Tibial nerve (tissue), 4 donors: ENCODE measurements at regions not wholly inside any gene's neighbourhood (a gene's known extent, or its start where the extent isn't known, plus 50 kb on each side); places are given as distances from the start of the nearest gene placed in this dataset.

Source experiments
- DNase-seq, 2 donors: peaks; one replicate each; pipeline ENCODE4 v3.0.0-alpha.2; 2019; ENCODE audit warnings: low spot score in 2 of 2
- H3K27ac ChIP-seq, 4 donors: fragments of 200-600 bp; sonication (generic) in 3 of 4; one replicate each; pipeline ENCODE4 v1.5.1; 2017 to 2019; ENCODE audit warnings: mild to moderate bottlenecking in 1 of 4
- H3K27me3 ChIP-seq, 2 donors: fragments of 200-600 bp; sonication (generic) in 1 of 2; one replicate each; pipeline versions ENCODE4 v1.5.1 to v1.6.0; 2017 to 2019
- H3K36me3 ChIP-seq, 3 donors: fragments of 200-600 bp; sonication (generic); one replicate each; pipeline ENCODE4 v1.5.1; 2018 to 2019
- H3K4me1 ChIP-seq, 4 donors: fragments of 200-600 bp; sonication (generic) in 3 of 4; one replicate each; pipeline ENCODE4 v1.5.1; 2017 to 2019
- H3K4me3 ChIP-seq, 4 donors: fragments of 200-600 bp; sonication (generic) in 3 of 4; one replicate each; pipeline ENCODE4 v1.5.1; 2017 to 2019; ENCODE audit warnings: mild to moderate bottlenecking in 1 of 4, moderate library complexity in 1 of 4
- H3K9me3 ChIP-seq, 4 donors: fragments of 200-600 bp; sonication (generic) in 3 of 4; one replicate each; pipeline ENCODE4 v1.5.1; 2017 to 2019
- EP300 ChIP-seq, 2 donors: sonication (generic); formaldehyde crosslinking; IDR thresholded peaks; one replicate each; pipeline ENCODE4 v1.6.1; 2017; ENCODE audit warnings: antibody characterized with exemption in 2 of 2, mild to moderate bottlenecking in 1 of 2
- POLR2A ChIP-seq, 2 donors: fragments of 450-650 bp; IDR thresholded peaks; one replicate each; pipeline ENCODE4 v1.6.1; 2017; ENCODE audit warnings: antibody characterized with exemption in 2 of 2, mild to moderate bottlenecking in 2 of 2, moderate library complexity in 2 of 2
- WGBS, 2 donors: methylation state at CpG; one replicate each; pipeline ENCODE4 v1.1.5; 2018; 5-methylcytosine and 5-hydroxymethylcytosine counted together
- TF ChIP-seq, protein P1 (sequence below), 5 experiments: fragments of 200-600 bp in 3 of 5; fragments of 450-650 bp in 2 of 5; sonication (generic) in 3 of 5; IDR thresholded peaks; one replicate each; pipeline ENCODE4 v1.5.1; 2016 to 2019; ENCODE audit warnings: antibody characterized with exemption in 5 of 5, mild to moderate bottlenecking in 3 of 5, moderate library complexity in 2 of 5

DNA sequence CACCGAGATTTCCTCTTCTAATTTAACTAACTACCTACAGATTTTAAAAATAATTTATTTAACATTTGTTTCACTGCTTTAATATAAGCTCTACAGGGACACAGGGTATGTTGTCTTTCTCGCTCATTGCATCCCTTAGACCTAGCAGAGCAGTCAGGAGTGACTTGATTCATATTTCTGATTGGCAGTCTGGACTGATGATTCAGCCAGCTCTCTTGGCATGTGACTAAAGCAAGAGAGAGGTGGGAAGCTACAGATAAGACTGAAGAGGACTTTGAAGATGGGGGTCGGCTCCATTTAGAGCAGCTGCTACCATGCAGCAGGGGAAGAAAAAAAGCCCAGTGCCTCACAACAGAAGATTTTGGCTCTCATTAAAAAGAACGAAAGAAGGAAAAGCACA, 173.4 kb upstream of the STK32A start:
- 65 to 66% methylated on average over 4 of the region's 4 CpGs for WGBS, 2 donors
- no peaks in the 10 kb centered on the region for H3K27me3 ChIP-seq
- peaks cover 0 to 32% (median 3%) of the 10 kb centered on the region in 4 donors for H3K4me1 ChIP-seq
- no peak overlapping the region for H3K4me3 ChIP-seq
- TF ChIP-seq POLR2A (IDR thresholded peaks at IDR 0.05) (no peak), EP300 (IDR thresholded peaks at IDR 0.05) (no peak)
- TF ChIP-seq, protein P1, sequence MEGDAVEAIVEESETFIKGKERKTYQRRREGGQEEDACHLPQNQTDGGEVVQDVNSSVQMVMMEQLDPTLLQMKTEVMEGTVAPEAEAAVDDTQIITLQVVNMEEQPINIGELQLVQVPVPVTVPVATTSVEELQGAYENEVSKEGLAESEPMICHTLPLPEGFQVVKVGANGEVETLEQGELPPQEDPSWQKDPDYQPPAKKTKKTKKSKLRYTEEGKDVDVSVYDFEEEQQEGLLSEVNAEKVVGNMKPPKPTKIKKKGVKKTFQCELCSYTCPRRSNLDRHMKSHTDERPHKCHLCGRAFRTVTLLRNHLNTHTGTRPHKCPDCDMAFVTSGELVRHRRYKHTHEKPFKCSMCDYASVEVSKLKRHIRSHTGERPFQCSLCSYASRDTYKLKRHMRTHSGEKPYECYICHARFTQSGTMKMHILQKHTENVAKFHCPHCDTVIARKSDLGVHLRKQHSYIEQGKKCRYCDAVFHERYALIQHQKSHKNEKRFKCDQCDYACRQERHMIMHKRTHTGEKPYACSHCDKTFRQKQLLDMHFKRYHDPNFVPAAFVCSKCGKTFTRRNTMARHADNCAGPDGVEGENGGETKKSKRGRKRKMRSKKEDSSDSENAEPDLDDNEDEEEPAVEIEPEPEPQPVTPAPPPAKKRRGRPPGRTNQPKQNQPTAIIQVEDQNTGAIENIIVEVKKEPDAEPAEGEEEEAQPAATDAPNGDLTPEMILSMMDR (IDR thresholded peaks at IDR 0.05), result no peak
- no peaks in the 10 kb centered on the region for H3K36me3 ChIP-seq
- H3K27ac ChIP-seq, result peak overlapping the region in 1 of 4 donors; percentile 29
- no peaks in the 10 kb centered on the region for H3K9me3 ChIP-seq
- DNase-seq, result no peak

DNA sequence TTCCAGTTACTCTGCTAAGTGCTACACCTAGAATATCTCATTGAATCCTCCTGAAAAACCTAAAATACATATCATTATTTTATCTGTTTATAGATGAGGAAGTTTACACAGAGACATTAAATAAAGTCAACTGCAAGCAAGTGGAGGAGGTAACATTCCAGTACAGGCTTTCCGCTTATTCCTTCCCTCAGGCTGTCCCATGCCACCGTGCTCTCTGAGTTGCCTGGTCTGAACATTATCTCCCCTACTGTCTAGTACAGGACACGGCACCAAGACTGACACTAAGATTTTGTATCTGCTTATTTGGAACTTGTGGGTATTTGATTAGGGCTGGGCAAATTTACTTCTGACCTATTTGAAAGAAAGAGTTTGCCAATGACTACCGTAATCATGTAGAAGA, 172.4 kb upstream of the STK32A start:
- TF ChIP-seq POLR2A (IDR thresholded peaks at IDR 0.05), result no peak
- TF ChIP-seq, protein P1 (IDR thresholded peaks at IDR 0.05), result no peak
- no peak for TF ChIP-seq EP300 (IDR thresholded peaks at IDR 0.05)
- H3K36me3 ChIP-seq, result no peaks in the 10 kb centered on the region
- peaks cover 0 to 24% (median 3%) of the 10 kb centered on the region in 4 donors for H3K4me1 ChIP-seq

DNA sequence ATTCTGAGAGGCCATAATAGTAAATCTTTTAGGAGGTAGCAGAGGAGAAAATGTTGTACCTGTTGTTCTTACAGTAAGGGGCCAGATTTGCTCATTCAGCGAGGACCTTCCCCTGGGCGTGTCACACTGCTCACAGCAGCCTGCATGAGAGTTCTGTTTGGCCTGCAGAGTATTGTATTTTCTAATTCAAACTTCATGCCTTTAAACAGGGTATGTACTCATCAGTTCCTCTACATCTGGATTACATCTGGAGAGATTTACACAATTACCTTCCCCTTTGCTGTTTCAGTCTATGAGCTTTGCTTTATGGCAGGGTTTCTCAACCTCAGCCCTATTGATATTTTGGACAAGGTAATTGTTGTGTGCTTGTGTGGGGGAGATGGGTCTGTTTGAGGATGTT, 170.9 kb upstream of the STK32A start:
- no peaks in the 10 kb centered on the region for H3K36me3 ChIP-seq
- no peak for DNase-seq
- no peaks in the 10 kb centered on the region for H3K9me3 ChIP-seq
- H3K4me1 ChIP-seq, result peaks cover 0 to 24% (median 3%) of the 10 kb centered on the region in 4 donors
- no peaks in the 10 kb centered on the region for H3K27me3 ChIP-seq
- H3K4me3 ChIP-seq, result no peak overlapping the region
- no peak overlapping the region for H3K27ac ChIP-seq
- TF ChIP-seq EP300 (IDR thresholded peaks at IDR 0.05) (no peak), POLR2A (IDR thresholded peaks at IDR 0.05) (no peak)
- TF ChIP-seq, protein P1 (IDR thresholded peaks at IDR 0.05), result no peak
- WGBS, 2 donors, result 55 to 61% methylated on average over 2 of the region's 2 CpGs

More for the DNA sequence above, 172.4 kb upstream of the STK32A start:
- H3K27ac ChIP-seq, result peak overlapping the region in 1 of 4 donors; percentile 46
- H3K4me3 ChIP-seq, result no peak overlapping the region
- H3K27me3 ChIP-seq, result no peaks in the 10 kb centered on the region
- H3K9me3 ChIP-seq, result no peaks in the 10 kb centered on the region
- no peak for DNase-seq
- WGBS, 2 donors, result 85 to 90% methylated on average over 4 of the region's 4 CpGs

DNA sequence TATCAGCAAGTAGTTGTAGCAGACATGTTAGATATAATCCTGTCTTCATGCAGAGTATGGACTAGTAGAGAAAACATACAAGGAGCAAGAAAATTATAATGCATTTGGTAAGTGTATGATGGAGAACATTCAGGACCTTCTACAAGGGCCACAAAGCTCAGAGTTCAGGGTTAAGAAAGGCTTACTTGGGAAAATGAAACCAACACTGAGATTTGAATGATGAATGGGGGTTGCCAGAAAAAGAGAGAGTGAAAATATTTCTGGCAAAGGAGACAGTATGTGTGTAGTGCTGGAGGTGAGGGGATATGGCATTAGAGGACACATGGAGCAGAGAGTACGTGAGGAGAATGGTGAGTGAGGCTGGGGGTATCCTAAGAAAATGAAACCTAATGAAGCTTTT, 169.8 kb upstream of the STK32A start:
- no peak overlapping the region for H3K4me3 ChIP-seq
- 31 to 60% methylated on average over 1 of the region's 1 CpG for WGBS, 2 donors
- DNase-seq, result no peak
- H3K4me1 ChIP-seq, result peaks cover 0 to 24% (median 3%) of the 10 kb centered on the region in 4 donors
- no peaks in the 10 kb centered on the region for H3K36me3 ChIP-seq
- H3K27me3 ChIP-seq, result no peaks in the 10 kb centered on the region
- H3K27ac ChIP-seq, result peak overlapping the region in 2 of 4 donors; percentile 37 to 55
- H3K9me3 ChIP-seq, result no peaks in the 10 kb centered on the region
- no peak for TF ChIP-seq EP300 (IDR thresholded peaks at IDR 0.05)
- TF ChIP-seq POLR2A (IDR thresholded peaks at IDR 0.05), result no peak
- TF ChIP-seq, protein P1 (IDR thresholded peaks at IDR 0.05), result no peak

DNA sequence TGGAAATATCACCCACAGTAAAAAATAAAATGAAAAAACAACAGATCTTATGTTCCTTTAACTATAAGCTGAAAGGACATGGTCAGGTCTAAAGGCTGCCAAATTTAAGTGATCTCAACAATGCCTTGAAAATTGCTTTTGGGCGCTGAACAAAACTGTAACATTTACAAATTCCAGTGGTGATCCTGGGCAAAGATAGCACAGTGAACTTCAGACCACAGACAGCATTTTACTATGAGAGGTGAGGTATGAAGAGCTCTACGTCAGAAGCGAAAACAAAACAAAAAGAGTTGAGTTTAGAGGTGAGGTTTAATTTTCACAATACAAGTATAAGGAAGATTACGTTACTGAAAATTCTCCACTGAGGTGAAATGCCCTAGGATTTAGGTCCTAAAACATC, 165.8 kb upstream of the STK32A start:
- peaks cover 0 to 14% (median 2%) of the 10 kb centered on the region in 4 donors for H3K4me1 ChIP-seq
- TF ChIP-seq POLR2A (IDR thresholded peaks at IDR 0.05) (no peak), EP300 (IDR thresholded peaks at IDR 0.05) (no peak)
- TF ChIP-seq, protein P1 (IDR thresholded peaks at IDR 0.05), result no peak
- H3K27ac ChIP-seq, result peak overlapping the region in 1 of 4 donors; percentile 24
- DNase-seq, result no peak
- H3K9me3 ChIP-seq, result no peaks in the 10 kb centered on the region
- H3K36me3 ChIP-seq, result no peaks in the 10 kb centered on the region
- no peak overlapping the region for H3K4me3 ChIP-seq
- H3K27me3 ChIP-seq, result no peaks in the 10 kb centered on the region
- WGBS, 2 donors, result 81 to 83% methylated on average over 4 of the region's 4 CpGs
